HL-60 (cell line): ENCODE measurements at regions not wholly inside any gene's neighbourhood (a gene's known extent, or its start where the extent isn't known, plus 50 kb on each side); places are given as distances from the start of the nearest gene placed in this dataset.

Source experiments
- DNase-seq, 2 experiments: peaks; one replicate each; pipeline ENCODE4 v3.0.0-alpha.2; 2010 to 2020; ENCODE audit warnings: low read depth in 1 of 2, low spot score in 1 of 2
- H3K27ac ChIP-seq: fragments of 250-450 bp; sonication (Bioruptor Pico); replicated peaks from 2 replicates; pipeline ENCODE4 v1.5.1; 2020; ENCODE audit warnings: mild to moderate bottlenecking, moderate library complexity
- H3K27me3 ChIP-seq: fragments of 250-450 bp; sonication (Bioruptor Pico); 2 replicates; pipeline ENCODE4 v1.5.1; 2021; ENCODE audit warnings: mild to moderate bottlenecking, moderate library complexity; ENCODE audit not compliant: insufficient read depth, poor library complexity, severe bottlenecking
- H3K4me3 ChIP-seq: replicated peaks from 2 replicates; pipeline ENCODE4 v1.5.1; 2011; ENCODE audit warnings: mild to moderate bottlenecking, control low read depth, low read length; ENCODE audit not compliant: insufficient read depth
- CTCF ChIP-seq: IDR thresholded peaks from one replicate; pipeline ENCODE4 v1.5.1; 2011; ENCODE audit warnings: low read length, control low read depth, inconsistent platforms; ENCODE audit not compliant: insufficient read depth
- GABPA ChIP-seq: IDR thresholded peaks from 2 replicates; pipeline ENCODE4 v1.6.1; 2012; ENCODE audit warnings: low read depth
- POLR2AphosphoS5 ChIP-seq: IDR thresholded peaks from 2 replicates; pipeline ENCODE4 v1.6.1; 2012; ENCODE audit warnings: low read depth
- REST ChIP-seq: IDR thresholded peaks from 2 replicates; pipeline ENCODE4 v1.6.1; 2012; ENCODE audit warnings: low read depth; ENCODE audit not compliant: insufficient replicate concordance
- SPI1 ChIP-seq: IDR thresholded peaks from 2 replicates; pipeline ENCODE4 v1.6.1; 2012; ENCODE audit warnings: low read depth, mild to moderate bottlenecking, borderline replicate concordance

DNA sequence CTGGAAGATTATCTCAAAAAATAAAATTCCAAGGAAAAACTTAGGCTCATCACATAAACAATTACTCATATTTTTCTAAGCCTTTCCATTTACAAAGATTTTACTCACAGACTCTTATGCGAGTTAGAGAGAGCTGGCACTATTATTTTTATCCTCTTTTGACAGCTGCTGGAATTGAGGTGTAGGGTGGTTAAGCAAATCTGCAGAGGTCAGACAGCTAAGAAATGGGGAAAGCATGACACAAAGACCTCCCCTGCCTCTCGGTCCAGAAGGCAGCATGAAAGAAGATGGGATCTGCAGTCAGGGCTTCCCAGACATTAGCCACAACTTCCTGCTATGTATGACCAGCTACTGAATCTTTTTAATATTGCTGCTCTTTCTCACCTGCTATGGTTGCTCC is 89.9 kb upstream of the CPEB2 start:
- no peak for DNase-seq
- TF ChIP-seq POLR2AphosphoS5 (no peak), GABPA (no peak), REST (no peak), SPI1 (no peak), CTCF (no peak)
- no peak overlapping the region for H3K4me3 ChIP-seq
- no peaks in the 10 kb centered on the region for H3K27me3 ChIP-seq
- no peak overlapping the region for H3K27ac ChIP-seq

DNA sequence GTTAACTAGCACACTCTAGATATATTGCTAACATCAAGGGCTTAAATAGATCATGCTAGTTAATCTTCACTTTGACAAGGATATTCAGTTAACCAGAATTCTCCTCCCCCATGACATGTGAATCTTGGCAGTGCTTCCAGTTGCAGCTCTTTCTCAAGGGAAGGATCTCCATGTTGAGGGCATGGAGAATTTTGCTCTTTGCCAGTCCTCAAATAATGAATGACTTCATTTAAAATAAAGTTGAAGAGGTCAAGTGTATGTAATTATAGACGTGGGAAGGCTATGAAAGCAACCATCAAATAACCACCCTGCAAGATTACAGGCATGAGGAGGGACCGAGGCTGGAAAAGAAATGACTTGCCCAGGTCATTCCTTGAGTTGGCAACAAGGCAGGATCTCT is 87.3 kb upstream of the CPEB2 start:
- TF ChIP-seq GABPA: no peak
- no peak for TF ChIP-seq SPI1
- no peak for TF ChIP-seq CTCF
- TF ChIP-seq POLR2AphosphoS5: no peak
- no peak for TF ChIP-seq REST
- no peak for DNase-seq
- H3K4me3 ChIP-seq: no peak overlapping the region
- H3K27ac ChIP-seq: no peak overlapping the region
- no peaks in the 10 kb centered on the region for H3K27me3 ChIP-seq

DNA sequence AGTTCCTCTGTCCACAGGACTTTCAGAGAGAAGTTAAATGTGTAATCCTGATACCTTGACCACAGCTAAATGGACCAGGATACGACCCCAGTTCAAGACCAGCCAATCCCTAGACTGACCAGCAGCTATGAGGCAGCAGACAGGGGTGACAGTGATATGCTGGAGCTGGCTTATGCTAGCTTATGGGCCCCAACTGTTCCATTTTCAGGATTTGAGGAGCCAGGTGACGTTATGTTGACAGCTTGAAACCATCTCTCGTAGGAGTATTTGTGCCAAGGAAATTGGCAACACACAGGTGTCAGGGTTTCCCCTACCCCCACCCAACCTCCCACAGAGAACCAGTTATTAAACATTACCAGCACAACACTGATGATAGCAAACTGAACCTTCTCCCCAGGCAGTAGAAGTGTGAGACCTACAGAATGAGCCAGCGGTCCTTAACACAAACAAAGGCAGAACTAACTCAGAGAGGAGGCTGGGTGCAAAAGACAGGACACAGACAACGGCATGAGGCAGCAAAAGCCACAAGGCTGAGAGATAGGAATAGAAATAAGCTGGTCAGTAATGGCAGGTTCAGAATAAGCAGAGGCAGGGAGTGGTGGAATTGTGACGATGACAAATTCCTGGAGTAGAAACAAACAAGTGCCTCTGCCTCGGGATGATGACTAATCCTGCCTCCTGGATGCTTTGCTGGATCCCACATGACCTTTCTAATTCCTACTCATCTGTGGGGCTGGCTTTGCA is 85.6 kb upstream of the CPEB2 start:
- Histone ChIP-seq H3K4me3 (no peak overlapping the region), H3K27me3 (no peaks in the 10 kb centered on the region), H3K27ac (no peak overlapping the region)
- no peak for TF ChIP-seq SPI1
- TF ChIP-seq REST: no peak
- TF ChIP-seq GABPA: no peak
- no peak for TF ChIP-seq CTCF
- TF ChIP-seq POLR2AphosphoS5: no peak
- DNase-seq: no peak
